Kidney (tissue), 13 donors: ENCODE measurements at regions not wholly inside any gene's neighbourhood (a gene's known extent, or its start where the extent isn't known, plus 50 kb on each side); places are given as distances from the start of the nearest gene placed in this dataset.

ENCODE experiments used
- DNase-seq, 5 donors: peaks; one replicate each; pipeline ENCODE4 v3.0.0-alpha.2; 2013 to 2020
- FAIRE-seq: peaks from 2 replicates; lab custom pipeline; 2012; peaks lifted over from hg19 to GRCh38; lab: Jason Lieb, UNC
- H3K27ac ChIP-seq, 2 donors: one replicate each; pipeline ENCODE4 v1.7.0; 2013; ENCODE audit warnings: low read depth in 2 of 2, low read length in 2 of 2, inconsistent platforms in 1 of 2
- H3K27me3 ChIP-seq: one replicate; pipeline ENCODE4 v1.7.1; 2013; ENCODE audit warnings: low read length, inconsistent platforms; ENCODE audit not compliant: control insufficient read depth, insufficient read depth
- H3K36me3 ChIP-seq, 3 donors: one replicate each; pipeline versions ENCODE4 v1.7.0 to v1.7.1; 2013; ENCODE audit warnings: low read length in 3 of 3, control low read depth in 1 of 3, inconsistent platforms in 1 of 3; ENCODE audit not compliant: insufficient read depth in 3 of 3, control insufficient read depth in 2 of 3
- H3K4me1 ChIP-seq, 3 donors: one replicate each; pipeline versions ENCODE4 v1.7.0 to v1.7.1; 2013; ENCODE audit warnings: low read length in 3 of 3, inconsistent platforms in 1 of 3, low read depth in 1 of 3; ENCODE audit not compliant: control insufficient read depth in 2 of 3, insufficient read depth in 2 of 3
- H3K4me3 ChIP-seq, 3 donors: one replicate each; pipeline versions ENCODE4 v1.7.0 to v1.8.1; 2013; ENCODE audit warnings: low read length in 3 of 3, control low read depth in 1 of 3, inconsistent platforms in 1 of 3
- H3K9ac ChIP-seq, 3 donors: one replicate each; pipeline versions ENCODE4 v1.7.0 to v1.7.1; 2013; ENCODE audit warnings: low read length in 3 of 3, control low read depth in 1 of 3, inconsistent platforms in 1 of 3
- H3K9me3 ChIP-seq, 3 donors: one replicate each; pipeline versions ENCODE4 v1.7.0 to v1.7.1; 2013; ENCODE audit warnings: low read length in 3 of 3, control low read depth in 1 of 3, inconsistent platforms in 1 of 3; ENCODE audit not compliant: control insufficient read depth in 2 of 3, insufficient read depth in 1 of 3
- CTCF ChIP-seq: IDR thresholded peaks from 3 replicates; pipeline ENCODE4 v1.5.1; 2012; ENCODE audit warnings: mild to moderate bottlenecking, moderate library complexity, borderline replicate concordance; ENCODE audit not compliant: insufficient read depth; ENCODE audit errors: extremely low read depth
- intact Hi-C: fragments of 100-400 bp; cut with DNase I; formaldehyde crosslinking; loops from one replicate; pipeline ENCODE4 v1.11.1; 2022
- donor health status: control.
- donor health status: control.
- donor health status: control.
- donor health status: control.
- donor health status: control.
- donor health status: DM: yes; HTN: yes; CAD: no.
- donor health status: Normal renal cell carcinoma (clear cell type).

GRCh38 chr16:73226675-73227074, 178.7 kb upstream of the ZFHX3 start:
- FAIRE-seq: no peak
- no peaks in the 10 kb centered on the region for H3K4me1 ChIP-seq
- H3K9me3 ChIP-seq: no peaks in the 10 kb centered on the region
- H3K4me3 ChIP-seq: no peak overlapping the region
- intact Hi-C loops: no loop called here
- no peaks in the 10 kb centered on the region for H3K36me3 ChIP-seq
- H3K27me3 ChIP-seq: no peaks in the 10 kb centered on the region
- no peak for TF ChIP-seq CTCF
- DNase-seq: no peak
- no peak overlapping the region for H3K9ac ChIP-seq
- no peak overlapping the region for H3K27ac ChIP-seq

GRCh38 chr16:73225983-73226382, 178.1 kb upstream of the ZFHX3 start:
- Histone ChIP-seq H3K9ac (no peak overlapping the region), H3K9me3 (no peaks in the 10 kb centered on the region), H3K36me3 (no peaks in the 10 kb centered on the region), H3K4me3 (no peak overlapping the region), H3K27me3 (no peaks in the 10 kb centered on the region), H3K4me1 (no peaks in the 10 kb centered on the region), H3K27ac (no peak overlapping the region)
- FAIRE-seq (no peak), DNase-seq (peak in 1 of 5 donors; percentile 4)
- intact Hi-C loops: no loop called here
- no peak for TF ChIP-seq CTCF

GRCh38 chr16:73220836-73221235, 172.9 kb upstream of the ZFHX3 start:
- DNase-seq (no peak), FAIRE-seq (no peak)
- Histone ChIP-seq H3K4me1 (no peaks in the 10 kb centered on the region), H3K36me3 (no peaks in the 10 kb centered on the region), H3K27me3 (no peaks in the 10 kb centered on the region), H3K27ac (no peak overlapping the region), H3K9ac (no peak overlapping the region), H3K4me3 (no peak overlapping the region), H3K9me3 (peaks cover 0 to 4% (median 0%) of the 10 kb centered on the region in 3 donors)
- TF ChIP-seq CTCF: no peak
- intact Hi-C loops: no loop called here

- FAIRE-seq: no peak
- H3K27me3 ChIP-seq: no peaks in the 10 kb centered on the region
- no peaks in the 10 kb centered on the region for H3K36me3 ChIP-seq
- TF ChIP-seq CTCF: no peak
- DNase-seq: no peak
- peaks cover 0 to 7% (median 0%) of the 10 kb centered on the region in 3 donors for H3K9me3 ChIP-seq
- H3K9ac ChIP-seq: no peak overlapping the region
- intact Hi-C loops: no loop called here
- H3K27ac ChIP-seq: no peak overlapping the region
- H3K4me1 ChIP-seq: no peaks in the 10 kb centered on the region
- no peak overlapping the region for H3K4me3 ChIP-seq
Observed at GRCh38 chr16:73219176-73219575, 171.2 kb upstream of the ZFHX3 start.
